H1 (cell line): ENCODE measurements at regions not wholly inside any gene's neighbourhood (a gene's known extent, or its start where the extent isn't known, plus 50 kb on each side); places are given as distances from the start of the nearest gene placed in this dataset.

Source experiments
- CTCF ChIA-PET: fragments of 300-600 bp; sonication (Branson Sonifier 250); formaldehyde crosslinking; loops from one replicate; lab custom pipeline; 2021; ENCODE audit not compliant: partially characterized antibody; lab: Charles Lee
- POLR2A ChIA-PET: fragments of 300-600 bp; sonication (Branson Sonifier 250); formaldehyde crosslinking; loops from one replicate; lab custom pipeline; 2021; ENCODE audit warnings: inconsistent platforms; ENCODE audit not compliant: partially characterized antibody; lab: Charles Lee
- DNase-seq, 2 experiments: peaks; one replicate each; pipeline versions ENCODE4 v3.0.0 to v3.0.0-alpha.2; 2010 to 2022; ENCODE audit warnings: low spot score in 2 of 2, low read depth in 1 of 2, mixed read lengths in 1 of 2
- FAIRE-seq: peaks from 2 replicates; lab custom pipeline; 2011; peaks lifted over from hg19 to GRCh38; lab: Jason Lieb, UNC
- H2AFZ ChIP-seq: 2 replicates; pipeline ENCODE4 v1.8.1; 2012; ENCODE audit warnings: low read length, inconsistent platforms
- H2AK5ac ChIP-seq: 2 replicates; pipeline ENCODE4 v1.6.1; 2013; ENCODE audit warnings: low read depth, low read length
- H2BK120ac ChIP-seq: replicated peaks from 2 replicates; pipeline ENCODE3; 2013; ENCODE audit warnings: low read depth, low read length, inconsistent platforms
- H2BK12ac ChIP-seq: 2 replicates; pipeline ENCODE4 v1.6.1; 2013; ENCODE audit warnings: low read depth, low read length
- H2BK15ac ChIP-seq: 2 replicates; pipeline ENCODE4 v1.6.1; 2013; ENCODE audit warnings: low read length
- H2BK20ac ChIP-seq: 2 replicates; pipeline ENCODE4 v1.6.1; 2013; ENCODE audit warnings: low read length
- H2BK5ac ChIP-seq: 2 replicates; pipeline ENCODE4 v1.6.1; 2013; ENCODE audit warnings: low read depth, low read length
- H3K14ac ChIP-seq: 2 replicates; pipeline ENCODE4 v1.6.1; 2013; ENCODE audit warnings: inconsistent platforms; ENCODE audit not compliant: insufficient read length
- H3K18ac ChIP-seq: 2 replicates; pipeline ENCODE4 v1.6.1; 2013; ENCODE audit warnings: low read length; ENCODE audit errors: extremely low read depth
- H3K23ac ChIP-seq: 2 replicates; pipeline ENCODE4 v1.6.1; 2013; ENCODE audit warnings: inconsistent platforms; ENCODE audit not compliant: insufficient read length
- H3K23me2 ChIP-seq: 2 replicates; pipeline ENCODE4 v1.6.1; 2013; ENCODE audit warnings: low read depth, low read length
- H3K27ac ChIP-seq: 2 replicates; pipeline ENCODE4 v1.6.1; 2011; ENCODE audit warnings: low read depth, low read length, inconsistent platforms
- H3K27me3 ChIP-seq, 4 experiments: replicated peaks in 1 of 4; 1 replicate in 1 of 4; 2 replicates in 3 of 4; pipeline versions ENCODE4 v1.6.1 to v1.8.1; 2011 to 2013; ENCODE audit warnings: low read length in 3 of 4, mild to moderate bottlenecking in 3 of 4, inconsistent platforms in 2 of 4, mixed read lengths in 2 of 4, moderate library complexity in 1 of 4; ENCODE audit not compliant: control insufficient read depth in 3 of 4, insufficient read depth in 3 of 4; ENCODE audit errors: extremely low read depth in 1 of 4
- H3K36me3 ChIP-seq, 4 experiments: 2 replicates each; pipeline versions ENCODE4 v1.6.1 to v1.8.1; 2011 to 2013; ENCODE audit warnings: mild to moderate bottlenecking in 4 of 4, low read length in 3 of 4, moderate library complexity in 2 of 4, control low read depth in 1 of 4, inconsistent platforms in 1 of 4; ENCODE audit not compliant: insufficient read depth in 4 of 4, control insufficient read depth in 2 of 4
- H3K4ac ChIP-seq: replicated peaks from 2 replicates; pipeline ENCODE3; 2013; ENCODE audit warnings: low read length, low read depth, mixed read lengths, inconsistent platforms; ENCODE audit not compliant: insufficient read length
- H3K4me1 ChIP-seq, 4 experiments: replicated peaks in 1 of 4; 1 replicate in 1 of 4; 2 replicates in 3 of 4; pipeline versions ENCODE4 v1.6.1 to v1.8.1; 2011 to 2013; ENCODE audit warnings: low read length in 3 of 4, inconsistent platforms in 2 of 4, mixed read lengths in 1 of 4; ENCODE audit not compliant: insufficient read depth in 4 of 4, control insufficient read depth in 3 of 4
- H3K4me2 ChIP-seq, 2 experiments: 2 replicates each; pipeline versions ENCODE4 v1.6.1 to v1.8.1; 2011 to 2013; ENCODE audit warnings: low read depth in 2 of 2, low read length in 2 of 2, control low read depth in 1 of 2, inconsistent platforms in 1 of 2, mild to moderate bottlenecking in 1 of 2; ENCODE audit not compliant: insufficient read depth in 1 of 2
- H3K4me3 ChIP-seq, 4 experiments: fragments of 200-600, 300-600 bp in 1 of 4; sonication (generic), shearing (Covaris generic), sonication (Bioruptor Twin) in 1 of 4; 2 replicates each; pipeline versions ENCODE4 v1.5.1 to v1.8.1; 2011 to 2016; ENCODE audit warnings: low read length in 4 of 4, low read depth in 3 of 4, control low read depth in 2 of 4, inconsistent platforms in 2 of 4, mild to moderate bottlenecking in 2 of 4, mixed read lengths in 1 of 4, moderate library complexity in 1 of 4; ENCODE audit not compliant: insufficient read depth in 2 of 4; ENCODE audit errors: extremely low read depth in 1 of 4
- H3K56ac ChIP-seq: replicated peaks from 2 replicates; pipeline ENCODE3; 2013; ENCODE audit warnings: low read depth, mild to moderate bottlenecking, mixed read lengths, low read length, inconsistent platforms; ENCODE audit not compliant: insufficient read length
- H3K79me1 ChIP-seq: 2 replicates; pipeline ENCODE4 v1.6.1; 2013; ENCODE audit warnings: low read depth, low read length, control low read depth
- H3K79me2 ChIP-seq, 2 experiments: 2 replicates each; pipeline versions ENCODE4 v1.6.1 to v1.8.1; 2012 to 2013; ENCODE audit warnings: low read length in 2 of 2, mild to moderate bottlenecking in 2 of 2, inconsistent platforms in 1 of 2; ENCODE audit not compliant: insufficient read depth in 2 of 2, control insufficient read depth in 1 of 2
- H3K9ac ChIP-seq, 4 experiments: replicated peaks in 1 of 4; 1 replicate in 1 of 4; 2 replicates in 3 of 4; pipeline versions ENCODE4 v1.6.1 to v1.8.1; 2011 to 2013; ENCODE audit warnings: low read depth in 3 of 4, low read length in 3 of 4, control low read depth in 2 of 4, mild to moderate bottlenecking in 2 of 4, moderate library complexity in 2 of 4, inconsistent platforms in 1 of 4; ENCODE audit errors: extremely low read depth in 1 of 4
- H3K9me3 ChIP-seq, 2 experiments: 2 replicates each; pipeline versions ENCODE4 v1.6.1 to v1.8.1; 2012 to 2013; ENCODE audit warnings: mild to moderate bottlenecking in 2 of 2, moderate library complexity in 2 of 2, control low read depth in 1 of 2, inconsistent platforms in 1 of 2, low read depth in 1 of 2, low read length in 1 of 2, mixed read lengths in 1 of 2; ENCODE audit not compliant: insufficient read depth in 2 of 2
- H4K20me1 ChIP-seq, 2 experiments: replicated peaks in 1 of 2; 2 replicates each; pipeline versions ENCODE3 to v1.8.1; 2011 to 2013; ENCODE audit warnings: inconsistent platforms in 2 of 2, low read length in 2 of 2, mild to moderate bottlenecking in 1 of 2; ENCODE audit not compliant: insufficient read depth in 2 of 2, control insufficient read depth in 1 of 2
- H4K5ac ChIP-seq: 2 replicates; pipeline ENCODE4 v1.6.1; 2013; ENCODE audit warnings: low read length, low read depth, mixed read lengths, inconsistent platforms; ENCODE audit not compliant: insufficient read length
- H4K8ac ChIP-seq: 2 replicates; pipeline ENCODE4 v1.8.0; 2013; ENCODE audit warnings: mild to moderate bottlenecking, moderate library complexity, low read length, inconsistent platforms; ENCODE audit not compliant: insufficient read depth; ENCODE audit errors: extremely low read depth
- H4K91ac ChIP-seq: replicated peaks from 2 replicates; pipeline ENCODE3; 2013; ENCODE audit warnings: low read length, mixed read lengths, inconsistent platforms; ENCODE audit not compliant: insufficient read length
- JUND ChIP-seq: IDR thresholded peaks from 2 replicates; pipeline ENCODE4 v1.6.1; 2011; ENCODE audit warnings: mild to moderate bottlenecking, improper control_type of control experiment, low read length
- SIX5 ChIP-seq: IDR thresholded peaks from 2 replicates; pipeline ENCODE4 v1.6.1; 2011; ENCODE audit warnings: mild to moderate bottlenecking, low read depth, low read length
- WGBS, 2 experiments: shearing (Covaris generic) in 1 of 2; methylation state at CpG; one replicate each; pipeline versions ENCODE4 v1.1.6 to v1.1.7; 2013 to 2015; ENCODE audit warnings: low lambda C conversion rate in 2 of 2, mixed read lengths in 2 of 2, inconsistent platforms in 1 of 2, low coverage in 1 of 2, missing lambda C conversion rate in 1 of 2; ENCODE audit not compliant: insufficient replicate concordance in 2 of 2, insufficient coverage in 1 of 2, insufficient read length in 1 of 2; ENCODE audit errors: extremely low coverage in 1 of 2, missing lambda C conversion rate in 1 of 2; 5-methylcytosine and 5-hydroxymethylcytosine counted together

GRCh38 chr7:35889001-35889400 is 88.1 kb downstream of the SEPTIN7 start:
- H3K9me3 ChIP-seq: no peaks in the 10 kb centered on the region
- FAIRE-seq: no peak
- H3K14ac ChIP-seq: no peak overlapping the region
- no peaks in the 10 kb centered on the region for H3K4me1 ChIP-seq
- no peak overlapping the region for H3K4ac ChIP-seq
- 89% methylated on average over 4 of the region's 4 CpGs; no CpG with 5 or more reads in 1 of the 2 experiments for WGBS, 2 experiments
- no peak overlapping the region for H3K4me2 ChIP-seq
- no peak overlapping the region for H2BK12ac ChIP-seq
- no peak overlapping the region for H4K91ac ChIP-seq
- H3K36me3 ChIP-seq: peaks cover 0 to 10% (median 0%) of the 10 kb centered on the region in 4 experiments; a peak in 1 of 8 replicates
- H3K79me1 ChIP-seq: no peaks in the 10 kb centered on the region
- H3K56ac ChIP-seq: no peak overlapping the region
- H3K27me3 ChIP-seq: no peaks in the 10 kb centered on the region
- TF ChIP-seq JUND (no peak), SIX5 (no peak)
- H3K23ac ChIP-seq: no peak overlapping the region
- H2BK120ac ChIP-seq: no peak overlapping the region
- DNase-seq: no peak
- no peaks in the 10 kb centered on the region for H3K23me2 ChIP-seq
- H4K20me1 ChIP-seq: no peaks in the 10 kb centered on the region
- no peak overlapping the region for H2AFZ ChIP-seq
- H4K8ac ChIP-seq: no peak overlapping the region
- H3K9ac ChIP-seq: no peak overlapping the region
- no peak overlapping the region for H4K5ac ChIP-seq
- no peaks in the 10 kb centered on the region for H3K79me2 ChIP-seq
- POLR2A ChIA-PET: no interaction called here
- no peak overlapping the region for H2BK15ac ChIP-seq
- H3K27ac ChIP-seq: no peak overlapping the region
- no peak overlapping the region for H3K4me3 ChIP-seq
- H2BK20ac ChIP-seq: no peak overlapping the region
- H3K18ac ChIP-seq: no peak overlapping the region
- CTCF ChIA-PET: interaction anchor here (1.1 to 1.2 kb wide), 2 partner anchors 153 to 164 kb away, joined by 3 read pairs; no protein-coding TSS in a partner anchor
- H2AK5ac ChIP-seq: no peak overlapping the region
- no peak overlapping the region for H2BK5ac ChIP-seq
